ENCODE measurements at regions not wholly inside any gene's neighbourhood (a gene's known extent, or its start where the extent isn't known, plus 50 kb on each side); places are given as distances from the start of the nearest gene placed in this dataset.

- H3K27ac ChIP-seq (ENCODE audit: low read depth in 2 of 2, low read length in 1 of 2) = no peak overlapping the region
- TF ChIP-seq GATA2 (CRISPR knock-in tag; IDR thresholded peaks at IDR 0.05) = no peak
- TF ChIP-seq SMC3 (IDR thresholded peaks at IDR 0.05; ENCODE audit: low read depth, low read length) = 0 out of 2 replicates have a peak, but pooled peaks have one; percentile 11
- TF ChIP-seq RAD21 (IDR thresholded peaks at IDR 0.05; ENCODE audit: low read length) = peak; percentile 23
- no peak for TF ChIP-seq RXRA (IDR thresholded peaks at IDR 0.05; ENCODE audit: borderline replicate concordance, low read depth)
- no peak for TF ChIP-seq USF2 (IDR thresholded peaks at IDR 0.05; ENCODE audit: borderline replicate concordance, low read depth, low read length)
- TF ChIP-seq CTCF (IDR thresholded peaks at IDR 0.05) = peak; percentile 38
- no peak for TF ChIP-seq IRF3 (IDR thresholded peaks at IDR 0.05; ENCODE audit: low read depth, low read length)
- no peak for TF ChIP-seq GABPA (IDR thresholded peaks at IDR 0.05; ENCODE audit: low read depth)
- no peaks in the 10 kb centered on the region for H3K27me3 ChIP-seq (ENCODE audit: insufficient read depth)
- DNase-seq = no peak
- H3K4me2 ChIP-seq = no peak overlapping the region
- ChIA-PET CTCF (interaction anchor here (1.0 to 2.9 kb wide), 7 partner anchors 10 to 462 kb away, joined by 3 to 9 read pairs (median 3); no protein-coding TSS in a partner anchor), POLR2A (no interaction called here)
- H3K9ac ChIP-seq = no peak overlapping the region
- no peak overlapping the region for H3K4me3 ChIP-seq (ENCODE audit: low read depth in 2 of 2, low read length in 1 of 2)
- H4K20me1 ChIP-seq (ENCODE audit: insufficient read depth) = no peaks in the 10 kb centered on the region
- H3K9me2 ChIP-seq = no peaks in the 10 kb centered on the region
- no peaks in the 10 kb centered on the region for H3K79me2 ChIP-seq (ENCODE audit: insufficient read depth)
- H3K9me3 ChIP-seq = peaks cover 28% of the 10 kb centered on the region; the same call in 1 of the 2 replicates
- no peaks in the 10 kb centered on the region for H3K36me3 ChIP-seq (replicated peaks in 1 of 2; ENCODE audit: control insufficient read depth in 1 of 2, insufficient read depth in 2 of 2, low read length in 1 of 2)
- H3K4me1 ChIP-seq (ENCODE audit: control insufficient read depth in 1 of 2, insufficient read depth in 2 of 2, low read depth in 1 of 2, low read length in 1 of 2) = peaks cover 0 to 4% of the 10 kb centered on the region in 2 experiments; a peak in 2 of 4 replicates
- no peak overlapping the region for H2AFZ ChIP-seq (ENCODE audit: low read depth)
- no peaks in the 10 kb centered on the region for H3F3A ChIP-seq (replicated peaks; ENCODE audit: insufficient read depth)
Observed at GRCh38 chr5:15993919-15994318, 185.7 kb downstream of the MARCHF11 start.

- Histone ChIP-seq H4K20me1 (ENCODE audit: insufficient read depth) (no peaks in the 10 kb centered on the region), H3F3A (replicated peaks; ENCODE audit: insufficient read depth) (no peaks in the 10 kb centered on the region), H3K4me2 (peak overlapping the region; percentile 42; the same call in 1 of the 2 replicates), H3K9ac (no peak overlapping the region), H3K9me2 (no peaks in the 10 kb centered on the region), H2AFZ (ENCODE audit: low read depth) (no peak overlapping the region), H3K79me2 (ENCODE audit: insufficient read depth) (no peaks in the 10 kb centered on the region), H3K4me3 (ENCODE audit: low read depth in 2 of 2, low read length in 1 of 2) (no peak overlapping the region), H3K27me3 (ENCODE audit: insufficient read depth) (no peaks in the 10 kb centered on the region), H3K4me1 (ENCODE audit: control insufficient read depth in 1 of 2, insufficient read depth in 2 of 2, low read depth in 1 of 2, low read length in 1 of 2) (peaks cover 0 to 4% of the 10 kb centered on the region in 2 experiments; a peak in 2 of 4 replicates), H3K36me3 (replicated peaks in 1 of 2; ENCODE audit: control insufficient read depth in 1 of 2, insufficient read depth in 2 of 2, low read length in 1 of 2) (no peaks in the 10 kb centered on the region), H3K27ac (ENCODE audit: low read depth in 2 of 2, low read length in 1 of 2) (peak overlapping the region in 1 of 2 experiments; percentile 10; a peak in 1 of 4 replicates), H3K9me3 (peaks cover 28% of the 10 kb centered on the region; the same call in 1 of the 2 replicates)
- no peak for DNase-seq
- WGBS (ENCODE audit: low lambda C conversion rate) = 58% methylated on average over 2 of the region's 2 CpGs
- CTCF ChIA-PET = interaction anchor here (1.4 to 1.8 kb wide), 5 partner anchors 10 to 463 kb away, joined by 3 to 6 read pairs (median 3); no protein-coding TSS in a partner anchor
- POLR2A ChIA-PET = no interaction called here
- TF ChIP-seq GATA2 (CRISPR knock-in tag; IDR thresholded peaks at IDR 0.05) (no peak), JUND (IDR thresholded peaks at IDR 0.05) (no peak), MAX (IDR thresholded peaks at IDR 0.05; ENCODE audit: low read depth) (no peak), MEF2A (IDR thresholded peaks at IDR 0.05; ENCODE audit: borderline replicate concordance, low read depth) (no peak), TAF1 (IDR thresholded peaks at IDR 0.05; ENCODE audit: borderline replicate concordance, low read depth, low read length) (no peak), RXRA (IDR thresholded peaks at IDR 0.05; ENCODE audit: borderline replicate concordance, low read depth) (no peak), SIN3A (IDR thresholded peaks at IDR 0.05; ENCODE audit: borderline replicate concordance, low read depth, low read length) (no peak), FOXJ3 (CRISPR knock-in tag; IDR thresholded peaks at IDR 0.05) (no peak), FOXM1 (IDR thresholded peaks at IDR 0.05; ENCODE audit: low read depth) (no peak), NRF1 (IDR thresholded peaks at IDR 0.05; ENCODE audit: low read depth, low read length) (no peak), USF1 (IDR thresholded peaks at IDR 0.05; ENCODE audit: borderline replicate concordance, low read depth) (no peak), USF2 (IDR thresholded peaks at IDR 0.05; ENCODE audit: borderline replicate concordance, low read depth, low read length) (no peak)
Observed at GRCh38 chr5:15993334-15993733, 186.3 kb downstream of the MARCHF11 start.
